ENCODE measurements at regions not wholly inside any gene's neighbourhood (a gene's known extent, or its start where the extent isn't known, plus 50 kb on each side); places are given as distances from the start of the nearest gene placed in this dataset.
"Not testable (repeated sequence)": the region's sequence is repeated elsewhere in the genome, so short reads cannot be mapped to it uniquely, and the experiment has no call there.

DNA sequence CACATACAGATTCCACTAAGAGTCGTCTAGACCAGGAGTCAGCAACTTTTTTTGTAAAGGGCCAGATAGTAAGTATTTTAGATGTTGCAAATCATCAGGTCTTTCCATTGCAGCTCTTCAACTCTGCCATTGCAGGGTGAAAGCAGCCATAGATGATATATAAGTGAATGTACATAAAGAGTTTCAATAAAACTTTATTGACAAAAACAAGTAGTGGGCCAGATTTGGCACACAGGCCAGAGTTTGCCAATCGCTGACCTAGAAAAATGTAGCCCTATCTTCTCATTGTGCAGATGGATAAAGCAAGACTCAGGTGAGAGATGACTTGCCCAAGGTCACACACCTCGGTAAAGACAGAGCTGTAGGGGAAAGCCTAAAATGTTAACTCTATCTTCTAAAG is 474.7 kb downstream of the MED13L start:
- Histone ChIP-seq H3K9me3 (ENCODE audit: control insufficient read depth in 2 of 2, insufficient read depth in 1 of 2, low read depth in 1 of 2, low read length in 1 of 2) (no peaks in the 10 kb centered on the region), H3K36me3 (ENCODE audit: control insufficient read depth in 2 of 2, insufficient read depth in 2 of 2, low read length in 1 of 2) (no peaks in the 10 kb centered on the region), H3K27me3 (ENCODE audit: control insufficient read depth in 1 of 2, insufficient read depth in 2 of 2, low read length in 2 of 2) (no peaks in the 10 kb centered on the region), H3K4me1 (ENCODE audit: control insufficient read depth in 2 of 2, insufficient read depth in 2 of 2, low read length in 1 of 2) (no peaks in the 10 kb centered on the region), H3K4me3 (ENCODE audit: low read depth in 1 of 2, low read length in 2 of 2) (no peak overlapping the region), H3K27ac (ENCODE audit: low read depth in 2 of 2, low read length in 1 of 2) (no peak overlapping the region)
- 76 to 88% methylated on average over 3 of the region's 3 CpGs for WGBS, 2 donors

DNA sequence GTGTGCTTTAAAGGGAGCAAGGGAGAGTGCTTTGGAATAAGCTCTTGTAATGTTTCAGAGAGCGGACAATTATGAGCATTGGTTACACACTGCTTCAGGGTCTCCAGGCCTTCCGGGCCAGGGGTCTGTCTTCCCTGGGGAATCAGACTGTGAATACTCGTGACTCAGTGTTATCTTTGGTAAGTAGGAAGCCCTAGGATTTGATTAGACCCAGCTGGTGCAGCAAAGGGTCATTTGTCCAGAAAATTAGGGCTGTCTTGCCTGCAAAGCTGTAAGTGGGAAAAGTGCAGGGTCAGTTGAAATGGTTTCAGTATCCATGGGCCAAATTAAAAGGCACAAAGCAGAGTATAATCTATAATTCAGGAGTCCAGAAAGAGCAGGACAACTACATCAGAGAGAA is 475.6 kb downstream of the MED13L start:
- 48 to 52% methylated on average over 3 of the region's 3 CpGs for WGBS, 2 donors
- Histone ChIP-seq H3K9me3 (ENCODE audit: control insufficient read depth in 2 of 2, insufficient read depth in 1 of 2, low read depth in 1 of 2, low read length in 1 of 2) (no peaks in the 10 kb centered on the region), H3K36me3 (ENCODE audit: control insufficient read depth in 2 of 2, insufficient read depth in 2 of 2, low read length in 1 of 2) (no peaks in the 10 kb centered on the region), H3K4me3 (ENCODE audit: low read depth in 1 of 2, low read length in 2 of 2) (no peak overlapping the region), H3K27me3 (ENCODE audit: control insufficient read depth in 1 of 2, insufficient read depth in 2 of 2, low read length in 2 of 2) (no peaks in the 10 kb centered on the region), H3K4me1 (ENCODE audit: control insufficient read depth in 2 of 2, insufficient read depth in 2 of 2, low read length in 1 of 2) (no peaks in the 10 kb centered on the region), H3K27ac (ENCODE audit: low read depth in 2 of 2, low read length in 1 of 2) (no peak overlapping the region)

DNA sequence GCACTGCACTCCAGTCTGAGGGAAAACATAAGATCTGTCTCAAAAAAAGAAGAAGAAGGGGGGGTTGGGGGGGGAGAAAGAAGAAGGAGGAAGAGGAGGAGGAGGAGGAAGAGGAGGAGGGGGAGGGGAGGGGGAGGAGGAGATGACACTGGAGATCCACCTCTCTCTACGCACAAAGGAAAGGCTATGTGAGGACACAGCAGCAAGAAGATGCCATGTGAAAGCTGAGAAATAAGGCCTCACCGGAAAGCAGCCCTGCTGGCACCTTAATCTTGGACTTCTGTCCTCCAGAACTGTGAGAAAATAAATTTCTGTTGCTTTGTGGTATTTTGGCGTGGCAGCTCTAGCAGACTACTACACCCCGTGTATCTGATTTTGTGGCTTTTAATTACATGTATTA is 477.9 kb downstream of the MED13L start:
- Histone ChIP-seq H3K9me3 (ENCODE audit: control insufficient read depth in 2 of 2, insufficient read depth in 1 of 2, low read depth in 1 of 2, low read length in 1 of 2) (no peaks in the 10 kb centered on the region), H3K4me1 (ENCODE audit: control insufficient read depth in 2 of 2, insufficient read depth in 2 of 2, low read length in 1 of 2) (no peaks in the 10 kb centered on the region), H3K27ac (ENCODE audit: low read depth in 2 of 2, low read length in 1 of 2) (no peak overlapping the region), H3K4me3 (ENCODE audit: low read depth in 1 of 2, low read length in 2 of 2) (no peak overlapping the region), H3K36me3 (ENCODE audit: control insufficient read depth in 2 of 2, insufficient read depth in 2 of 2, low read length in 1 of 2) (no peaks in the 10 kb centered on the region), H3K27me3 (ENCODE audit: control insufficient read depth in 1 of 2, insufficient read depth in 2 of 2, low read length in 2 of 2) (no peaks in the 10 kb centered on the region)
- WGBS, 2 donors = 83 to 89% methylated on average over 4 of the region's 4 CpGs

GRCh38 chr12:115798309-115798917 is 479.1 kb downstream of the MED13L start:
- WGBS, 2 donors = 75 to 89% methylated on average over 4 of the region's 4 CpGs
- Histone ChIP-seq H3K36me3 (ENCODE audit: control insufficient read depth in 2 of 2, insufficient read depth in 2 of 2, low read length in 1 of 2) (no peaks in the 10 kb centered on the region), H3K27ac (ENCODE audit: low read depth in 2 of 2, low read length in 1 of 2) (no peak overlapping the region), H3K27me3 (ENCODE audit: control insufficient read depth in 1 of 2, insufficient read depth in 2 of 2, low read length in 2 of 2) (no peaks in the 10 kb centered on the region), H3K4me3 (ENCODE audit: low read depth in 1 of 2, low read length in 2 of 2) (no peak overlapping the region), H3K4me1 (ENCODE audit: control insufficient read depth in 2 of 2, insufficient read depth in 2 of 2, low read length in 1 of 2) (no peaks in the 10 kb centered on the region), H3K9me3 (ENCODE audit: control insufficient read depth in 2 of 2, insufficient read depth in 1 of 2, low read depth in 1 of 2, low read length in 1 of 2) (no peaks in the 10 kb centered on the region)

DNA sequence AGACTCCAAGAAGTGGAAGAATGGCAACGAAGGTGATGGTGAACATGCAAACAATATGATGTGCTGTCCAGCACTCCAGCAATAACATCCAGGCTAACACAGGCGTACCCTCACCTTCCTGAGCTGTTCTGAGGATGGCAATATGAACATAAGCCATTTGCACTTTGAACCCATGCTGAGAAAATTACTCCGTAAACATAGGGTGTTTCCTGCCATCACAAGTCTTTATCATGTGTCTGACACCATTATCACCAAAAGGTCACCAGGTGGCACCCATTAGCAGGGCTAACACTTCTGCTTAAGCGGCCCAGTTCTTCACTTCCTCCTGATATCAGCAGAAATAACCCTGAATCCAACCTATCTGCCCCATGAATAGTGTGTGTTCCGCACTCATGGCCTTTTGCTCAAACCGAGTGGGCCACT is 482.8 kb downstream of the MED13L start:
- WGBS, 2 donors = 57 to 76% methylated on average over 6 of the region's 6 CpGs
- Histone ChIP-seq H3K4me1 (ENCODE audit: control insufficient read depth in 2 of 2, insufficient read depth in 2 of 2, low read length in 1 of 2) (no peaks in the 10 kb centered on the region), H3K27me3 (ENCODE audit: control insufficient read depth in 1 of 2, insufficient read depth in 2 of 2, low read length in 2 of 2) (no peaks in the 10 kb centered on the region), H3K9me3 (ENCODE audit: control insufficient read depth in 2 of 2, insufficient read depth in 1 of 2, low read depth in 1 of 2, low read length in 1 of 2) (peaks cover 0 to 3% of the 10 kb centered on the region in 2 donors), H3K4me3 (ENCODE audit: low read depth in 1 of 2, low read length in 2 of 2) (no peak overlapping the region), H3K36me3 (ENCODE audit: control insufficient read depth in 2 of 2, insufficient read depth in 2 of 2, low read length in 1 of 2) (no peaks in the 10 kb centered on the region), H3K27ac (ENCODE audit: low read depth in 2 of 2, low read length in 1 of 2) (no peak overlapping the region)

GRCh38 chr12:115791331-115791730 is 486.2 kb downstream of the MED13L start:
- Histone ChIP-seq H3K27me3 (ENCODE audit: control insufficient read depth in 1 of 2, insufficient read depth in 2 of 2, low read length in 2 of 2) (no peaks in the 10 kb centered on the region), H3K4me3 (ENCODE audit: low read depth in 1 of 2, low read length in 2 of 2) (no peak overlapping the region), H3K36me3 (ENCODE audit: control insufficient read depth in 2 of 2, insufficient read depth in 2 of 2, low read length in 1 of 2) (no peaks in the 10 kb centered on the region), H3K27ac (ENCODE audit: low read depth in 2 of 2, low read length in 1 of 2) (no peak overlapping the region), H3K4me1 (ENCODE audit: control insufficient read depth in 2 of 2, insufficient read depth in 2 of 2, low read length in 1 of 2) (no peaks in the 10 kb centered on the region), H3K9me3 (ENCODE audit: control insufficient read depth in 2 of 2, insufficient read depth in 1 of 2, low read depth in 1 of 2, low read length in 1 of 2) (peaks cover 0 to 3% of the 10 kb centered on the region in 2 donors)
- 87 to 88% methylated on average over 4 of the region's 4 CpGs for WGBS, 2 donors

GRCh38 chr12:115790526-115790925 is 487.0 kb downstream of the MED13L start:
- Histone ChIP-seq H3K4me3 (ENCODE audit: low read depth in 1 of 2, low read length in 2 of 2) (no peak overlapping the region), H3K27me3 (ENCODE audit: control insufficient read depth in 1 of 2, insufficient read depth in 2 of 2, low read length in 2 of 2) (no peaks in the 10 kb centered on the region), H3K27ac (ENCODE audit: low read depth in 2 of 2, low read length in 1 of 2) (no peak overlapping the region), H3K4me1 (ENCODE audit: control insufficient read depth in 2 of 2, insufficient read depth in 2 of 2, low read length in 1 of 2) (no peaks in the 10 kb centered on the region), H3K9me3 (ENCODE audit: control insufficient read depth in 2 of 2, insufficient read depth in 1 of 2, low read depth in 1 of 2, low read length in 1 of 2) (peaks cover 0 to 3% of the 10 kb centered on the region in 2 donors), H3K36me3 (ENCODE audit: control insufficient read depth in 2 of 2, insufficient read depth in 2 of 2, low read length in 1 of 2) (no peaks in the 10 kb centered on the region)
- 89 to 100% methylated on average over 1 of the region's 1 CpG for WGBS, 2 donors

DNA sequence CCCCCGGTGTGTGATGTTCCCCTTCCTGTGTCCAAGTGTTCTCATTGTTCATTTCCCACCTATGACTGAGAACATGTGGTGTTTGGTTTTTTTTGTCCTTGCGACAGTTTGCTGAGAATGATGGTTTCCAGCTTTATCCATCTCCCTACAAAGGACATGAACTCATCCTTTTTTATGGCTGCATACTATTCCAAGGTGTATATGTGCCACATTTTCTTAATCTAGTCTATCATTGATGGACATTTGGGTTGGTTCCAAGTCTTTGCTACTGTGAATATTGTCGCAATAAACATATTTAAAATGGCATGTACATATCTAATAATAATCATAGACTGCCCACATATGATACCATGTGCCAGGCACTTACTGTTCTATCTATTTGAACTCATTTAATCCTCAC is 491.0 kb downstream of the MED13L start:
- not testable (repeated sequence) for H3K36me3 ChIP-seq (ENCODE audit: control insufficient read depth in 2 of 2, insufficient read depth in 2 of 2, low read length in 1 of 2); H3K9me3 ChIP-seq (ENCODE audit: control insufficient read depth in 2 of 2, insufficient read depth in 1 of 2, low read depth in 1 of 2, low read length in 1 of 2); H3K4me3 ChIP-seq (ENCODE audit: low read depth in 1 of 2, low read length in 2 of 2); H3K4me1 ChIP-seq (ENCODE audit: control insufficient read depth in 2 of 2, insufficient read depth in 2 of 2, low read length in 1 of 2); H3K27ac ChIP-seq (ENCODE audit: low read depth in 2 of 2, low read length in 1 of 2); H3K27me3 ChIP-seq (ENCODE audit: control insufficient read depth in 1 of 2, insufficient read depth in 2 of 2, low read length in 2 of 2)
- WGBS, 2 donors = 80 to 88% methylated on average over 3 of the region's 3 CpGs

GRCh38 chr12:115785548-115785947 is 491.9 kb downstream of the MED13L start:
- no peak overlapping the region for H3K4me3 ChIP-seq (ENCODE audit: low read depth in 1 of 2, low read length in 2 of 2)
- 84 to 86% methylated on average over 3 of the region's 3 CpGs for WGBS, 2 donors
- no peak overlapping the region for H3K27ac ChIP-seq (ENCODE audit: low read depth in 2 of 2, low read length in 1 of 2)
- no peaks in the 10 kb centered on the region for H3K4me1 ChIP-seq (ENCODE audit: control insufficient read depth in 2 of 2, insufficient read depth in 2 of 2, low read length in 1 of 2)
- H3K9me3 ChIP-seq (ENCODE audit: control insufficient read depth in 2 of 2, insufficient read depth in 1 of 2, low read depth in 1 of 2, low read length in 1 of 2) = no peaks in the 10 kb centered on the region
- H3K27me3 ChIP-seq (ENCODE audit: control insufficient read depth in 1 of 2, insufficient read depth in 2 of 2, low read length in 2 of 2) = no peaks in the 10 kb centered on the region
- no peaks in the 10 kb centered on the region for H3K36me3 ChIP-seq (ENCODE audit: control insufficient read depth in 2 of 2, insufficient read depth in 2 of 2, low read length in 1 of 2)

DNA sequence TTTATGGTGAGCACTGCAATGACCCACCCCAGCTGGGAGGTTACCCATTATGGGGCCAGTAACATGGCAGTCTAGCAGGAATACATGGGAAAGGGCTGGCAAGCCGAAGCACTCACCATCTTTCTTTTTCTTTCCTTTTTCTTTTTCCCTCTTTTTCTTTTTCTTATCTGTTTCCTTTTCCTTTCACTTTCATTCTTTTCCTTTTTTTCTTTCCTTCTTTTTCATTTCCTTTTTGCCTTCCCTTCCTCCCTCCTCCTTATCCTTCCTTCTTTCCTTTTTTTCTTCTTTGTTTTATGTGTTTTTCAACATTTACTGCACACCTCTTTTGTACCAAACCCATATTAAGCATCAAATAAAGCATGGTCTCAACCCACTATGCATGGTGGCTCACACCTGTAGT is 501.1 kb downstream of the MED13L start:
- no peaks in the 10 kb centered on the region for H3K36me3 ChIP-seq (ENCODE audit: control insufficient read depth in 2 of 2, insufficient read depth in 2 of 2, low read length in 1 of 2)
- H3K9me3 ChIP-seq (ENCODE audit: control insufficient read depth in 2 of 2, insufficient read depth in 1 of 2, low read depth in 1 of 2, low read length in 1 of 2) = no peaks in the 10 kb centered on the region
- 91 to 94% methylated on average over 1 of the region's 1 CpG for WGBS, 2 donors
- H3K4me3 ChIP-seq (ENCODE audit: low read depth in 1 of 2, low read length in 2 of 2) = no peak overlapping the region
- no peaks in the 10 kb centered on the region for H3K4me1 ChIP-seq (ENCODE audit: control insufficient read depth in 2 of 2, insufficient read depth in 2 of 2, low read length in 1 of 2)
- no peak overlapping the region for H3K27ac ChIP-seq (ENCODE audit: low read depth in 2 of 2, low read length in 1 of 2)
- H3K27me3 ChIP-seq (ENCODE audit: control insufficient read depth in 1 of 2, insufficient read depth in 2 of 2, low read length in 2 of 2) = no peaks in the 10 kb centered on the region
